ENCODE measurements at regions not wholly inside any gene's neighbourhood (a gene's known extent, or its start where the extent isn't known, plus 50 kb on each side); places are given as distances from the start of the nearest gene placed in this dataset.

GRCh38 chr19:30784850-30785457 is 412.8 kb downstream of the ZNF536 start:
- Histone ChIP-seq H3K56ac (replicated peaks; ENCODE audit: insufficient read length, low read depth, low read length) (no peak overlapping the region), H2AFZ (ENCODE audit: low read length) (peak overlapping the region; percentile 78; the same call in 1 of the 2 replicates), H3K4me1 (replicated peaks in 1 of 4; ENCODE audit: control insufficient read depth in 3 of 4, insufficient read depth in 4 of 4, low read length in 3 of 4) (no peaks in the 10 kb centered on the region), H3K27ac (ENCODE audit: low read depth, low read length) (no peak overlapping the region), H3K23me2 (ENCODE audit: low read depth, low read length) (no peaks in the 10 kb centered on the region), H2BK20ac (ENCODE audit: low read length) (no peak overlapping the region), H2BK12ac (ENCODE audit: low read depth, low read length) (no peak overlapping the region), H3K79me2 (ENCODE audit: control insufficient read depth in 1 of 2, insufficient read depth in 2 of 2, low read length in 2 of 2) (no peaks in the 10 kb centered on the region), H3K23ac (ENCODE audit: insufficient read length) (no peak overlapping the region), H2BK15ac (ENCODE audit: low read length) (no peak overlapping the region), H3K18ac (ENCODE audit: extremely low read depth, low read length) (no peak overlapping the region), H3K9ac (replicated peaks in 1 of 4; ENCODE audit: extremely low read depth in 1 of 4, low read depth in 3 of 4, low read length in 3 of 4) (no peak overlapping the region), H2AK5ac (ENCODE audit: low read depth, low read length) (no peak overlapping the region), H3K27me3 (replicated peaks in 1 of 4; ENCODE audit: control insufficient read depth in 3 of 4, extremely low read depth in 1 of 4, insufficient read depth in 3 of 4, low read length in 3 of 4) (no peaks in the 10 kb centered on the region), H2BK120ac (replicated peaks; ENCODE audit: low read depth, low read length) (no peak overlapping the region), H3K14ac (ENCODE audit: insufficient read length) (no peak overlapping the region), H4K5ac (ENCODE audit: insufficient read length, low read depth, low read length) (no peak overlapping the region), H3K9me3 (ENCODE audit: insufficient read depth in 2 of 2, low read depth in 1 of 2, low read length in 1 of 2) (peaks cover 3 to 6% of the 10 kb centered on the region in 2 experiments; a peak in 2 of 4 replicates), H4K20me1 (replicated peaks in 1 of 2; ENCODE audit: control insufficient read depth in 1 of 2, insufficient read depth in 2 of 2, low read length in 2 of 2) (no peaks in the 10 kb centered on the region), H4K91ac (replicated peaks; ENCODE audit: insufficient read length, low read length) (no peak overlapping the region), H3K4ac (replicated peaks; ENCODE audit: insufficient read length, low read depth, low read length) (no peak overlapping the region), H3K79me1 (ENCODE audit: low read depth, low read length) (no peaks in the 10 kb centered on the region), H3K4me2 (ENCODE audit: insufficient read depth in 1 of 2, low read depth in 2 of 2, low read length in 2 of 2) (no peak overlapping the region), H4K8ac (ENCODE audit: extremely low read depth, insufficient read depth, low read length) (no peak overlapping the region), H2BK5ac (ENCODE audit: low read depth, low read length) (no peak overlapping the region), H3K36me3 (ENCODE audit: control insufficient read depth in 2 of 4, insufficient read depth in 4 of 4, low read length in 3 of 4) (no peaks in the 10 kb centered on the region), H3K4me3 (ENCODE audit: extremely low read depth in 1 of 4, insufficient read depth in 2 of 4, low read depth in 3 of 4, low read length in 4 of 4) (no peak overlapping the region)
- TF ChIP-seq RAD21 (IDR thresholded peaks at IDR 0.05 in 1 of 2, conservative IDR thresholded peaks at IDR 0.05 in 1 of 2; ENCODE audit: low read depth in 2 of 2, low read length in 2 of 2) (peak; percentile 87 to 88), GABPA (IDR thresholded peaks at IDR 0.05; ENCODE audit: borderline replicate concordance, insufficient read depth, low read length) (no peak), CTCF (IDR thresholded peaks at IDR 0.05; ENCODE audit: control extremely low read depth in 1 of 3, insufficient read depth in 1 of 3, low read depth in 1 of 3, low read length in 3 of 3) (peak; percentile 77 to 94 (median 83)), SIX5 (IDR thresholded peaks at IDR 0.05; ENCODE audit: low read depth, low read length) (no peak)
- DNase-seq (ENCODE audit: low read depth in 1 of 2, low spot score in 2 of 2), result peak; percentile 13 to 89
- 60% methylated on average over 12 of the region's 12 CpGs; no CpG with 5 or more reads in 1 of the 2 experiments for WGBS, 2 experiments (ENCODE audit: extremely low coverage in 1 of 2, insufficient coverage in 1 of 2, insufficient read length in 1 of 2, insufficient replicate concordance in 2 of 2, low coverage in 1 of 2, low lambda C conversion rate in 2 of 2, missing lambda C conversion rate in 1 of 2)
- POLR2A ChIA-PET (ENCODE audit: partially characterized antibody), result interaction anchor here (1.2 kb wide), 1 partner anchor 20 kb away, joined by 3 read pairs; no protein-coding TSS in a partner anchor
- CTCF ChIA-PET (ENCODE audit: partially characterized antibody), result interaction anchor here (0.5 to 2.8 kb wide), 29 partner anchors 9 to 1985 kb away, joined by 3 to 18 read pairs (median 5); no protein-coding TSS in a partner anchor
- FAIRE-seq, result peak; percentile 58
